Karpas-422 (cell line): ENCODE measurements at regions not wholly inside any gene's neighbourhood (a gene's known extent, or its start where the extent isn't known, plus 50 kb on each side); places are given as distances from the start of the nearest gene placed in this dataset.

Experiments used
- DNase-seq: peaks from one replicate; pipeline ENCODE4 v3.0.0-alpha.2; 2015
- H2AFZ ChIP-seq: fragments of 200-600 bp; sonication (generic); 2 replicates; pipeline ENCODE4 v1.6.1; 2014; ENCODE audit warnings: antibody characterized with exemption, low read length, mixed read lengths
- H3K27ac ChIP-seq: fragments of 200-600 bp; sonication (generic); 2 replicates; pipeline ENCODE4 v1.5.1; 2014; ENCODE audit warnings: mild to moderate bottlenecking, low read length, moderate library complexity
- H3K27me3 ChIP-seq: fragments of 200-600 bp; sonication (generic); 2 replicates; pipeline ENCODE4 v1.6.1; 2014; ENCODE audit warnings: low read length, mixed read lengths
- H3K36me3 ChIP-seq: fragments of 200-600 bp; sonication (generic); 2 replicates; pipeline ENCODE4 v1.6.1; 2014; ENCODE audit warnings: low read length, mixed read lengths; ENCODE audit not compliant: insufficient read depth
- H3K4me1 ChIP-seq: fragments of 200-600 bp; sonication (generic); 2 replicates; pipeline ENCODE4 v1.6.1; 2014; ENCODE audit warnings: mild to moderate bottlenecking, low read length, mixed read lengths
- H3K4me2 ChIP-seq: fragments of 200-600 bp; sonication (generic); 2 replicates; pipeline ENCODE4 v1.6.1; 2014; ENCODE audit warnings: low read length, low read depth, mild to moderate bottlenecking; ENCODE audit not compliant: poor library complexity, severe bottlenecking
- H3K4me3 ChIP-seq: fragments of 200-600 bp; sonication (generic); 2 replicates; pipeline ENCODE4 v1.5.1; 2014; ENCODE audit warnings: mild to moderate bottlenecking, antibody characterized with exemption, low read length, mixed read lengths
- H3K79me2 ChIP-seq: fragments of 200-600 bp; sonication (generic); 2 replicates; pipeline ENCODE4 v1.6.1; 2014; ENCODE audit warnings: mild to moderate bottlenecking, low read length, mixed read lengths
- H3K9ac ChIP-seq: fragments of 200-600 bp; sonication (generic); 2 replicates; pipeline ENCODE4 v1.6.0; 2014; ENCODE audit warnings: low read length
- H3K9me2 ChIP-seq: fragments of 200-600 bp; sonication (generic), shearing (Covaris generic); replicated peaks from 2 replicates; pipeline ENCODE4 v1.6.0; 2014; ENCODE audit warnings: mild to moderate bottlenecking, low read length, moderate library complexity; ENCODE audit not compliant: insufficient read depth
- H3K9me3 ChIP-seq: fragments of 300-700, 200-600 bp; sonication (generic); 2 replicates; pipeline ENCODE4 v1.6.1; 2014; ENCODE audit warnings: low read length, mixed read lengths
- H4K20me1 ChIP-seq: fragments of 200-600 bp; sonication (generic); 2 replicates; pipeline ENCODE4 v1.6.1; 2014; ENCODE audit warnings: mild to moderate bottlenecking, antibody characterized with exemption, low read length, low read depth; ENCODE audit not compliant: insufficient read depth

- Histone ChIP-seq H3K4me3 (no peak overlapping the region), H3K79me2 (no peaks in the 10 kb centered on the region), H3K9me3 (no peaks in the 10 kb centered on the region), H3K9me2 (no peaks in the 10 kb centered on the region), H3K9ac (no peak overlapping the region), H3K4me1 (no peaks in the 10 kb centered on the region), H2AFZ (no peak overlapping the region), H3K27me3 (no peaks in the 10 kb centered on the region), H3K4me2 (no peak overlapping the region), H3K36me3 (no peaks in the 10 kb centered on the region), H3K27ac (no peak overlapping the region), H4K20me1 (no peaks in the 10 kb centered on the region)
- peak; percentile 40 for DNase-seq
These were observed 67.4 kb upstream of the SPINK5 start for GRCh38 chr5:147996379-147996778.

GRCh38 chr5:147995846-147996245 is 67.9 kb upstream of the SPINK5 start:
- Histone ChIP-seq H3K79me2 (no peaks in the 10 kb centered on the region), H3K4me1 (no peaks in the 10 kb centered on the region), H3K27me3 (no peaks in the 10 kb centered on the region), H3K4me3 (no peak overlapping the region), H4K20me1 (no peaks in the 10 kb centered on the region), H3K9ac (no peak overlapping the region), H2AFZ (no peak overlapping the region), H3K4me2 (no peak overlapping the region), H3K9me3 (no peaks in the 10 kb centered on the region), H3K9me2 (no peaks in the 10 kb centered on the region), H3K36me3 (no peaks in the 10 kb centered on the region), H3K27ac (no peak overlapping the region)
- DNase-seq = no peak

GRCh38 chr5:147989994-147990393 is 73.8 kb upstream of the SPINK5 start:
- Histone ChIP-seq H3K4me1 (no peaks in the 10 kb centered on the region), H3K4me3 (no peak overlapping the region), H3K79me2 (no peaks in the 10 kb centered on the region), H3K9ac (no peak overlapping the region), H2AFZ (no peak overlapping the region), H3K9me3 (no peaks in the 10 kb centered on the region), H3K9me2 (no peaks in the 10 kb centered on the region), H3K27ac (no peak overlapping the region), H3K36me3 (no peaks in the 10 kb centered on the region), H3K27me3 (no peaks in the 10 kb centered on the region), H3K4me2 (no peak overlapping the region), H4K20me1 (no peaks in the 10 kb centered on the region)
- no peak for DNase-seq

GRCh38 chr5:147989239-147989638 is 74.5 kb upstream of the SPINK5 start:
- Histone ChIP-seq H2AFZ (no peak overlapping the region), H3K27ac (no peak overlapping the region)

DNA sequence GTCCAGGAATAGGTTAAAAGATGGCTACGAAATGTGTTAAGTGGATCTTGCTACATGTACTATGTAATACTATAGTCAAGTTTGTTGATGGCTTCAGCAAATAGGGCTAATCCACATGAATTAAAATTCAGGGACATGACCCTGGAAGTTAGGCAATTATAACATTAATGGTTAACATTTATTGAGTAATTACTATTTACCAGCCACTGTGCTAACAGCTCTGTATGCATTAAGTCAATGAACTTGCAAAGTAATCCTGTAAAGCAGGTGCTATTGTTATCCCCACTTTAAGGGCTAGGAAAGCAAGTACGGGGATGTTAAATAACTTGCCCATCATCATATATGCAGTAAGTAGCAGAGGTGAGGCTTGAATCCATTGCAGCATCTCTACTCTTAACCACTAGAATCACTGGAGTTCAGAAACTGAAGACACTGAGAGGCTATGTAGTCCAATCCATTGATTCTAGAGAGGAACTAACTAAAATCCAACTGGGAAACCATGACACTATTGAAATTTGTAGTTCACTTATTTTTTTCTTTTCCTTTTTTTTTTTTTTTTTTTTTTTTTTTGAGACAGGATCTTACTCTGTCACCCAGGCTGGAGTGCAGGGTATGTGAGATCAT is 77.5 kb upstream of the SPINK5 start:
- H3K27me3 ChIP-seq = no peaks in the 10 kb centered on the region
- H2AFZ ChIP-seq = no peak overlapping the region
- no peak overlapping the region for H3K27ac ChIP-seq
- no peaks in the 10 kb centered on the region for H3K9me2 ChIP-seq
- H3K36me3 ChIP-seq = no peaks in the 10 kb centered on the region
- no peak for DNase-seq
- H3K4me2 ChIP-seq = no peak overlapping the region
- H3K79me2 ChIP-seq = no peaks in the 10 kb centered on the region
- no peaks in the 10 kb centered on the region for H3K9me3 ChIP-seq
- no peak overlapping the region for H3K4me3 ChIP-seq
- H3K4me1 ChIP-seq = no peaks in the 10 kb centered on the region
- no peaks in the 10 kb centered on the region for H4K20me1 ChIP-seq
- H3K9ac ChIP-seq = no peak overlapping the region

More at GRCh38 chr5:147989239-147989638, 74.5 kb upstream of the SPINK5 start:
- no peaks in the 10 kb centered on the region for H3K4me1 ChIP-seq
- H3K36me3 ChIP-seq = no peaks in the 10 kb centered on the region
- no peaks in the 10 kb centered on the region for H3K9me3 ChIP-seq
- H3K27me3 ChIP-seq = no peaks in the 10 kb centered on the region
- H4K20me1 ChIP-seq = no peaks in the 10 kb centered on the region
- H3K4me2 ChIP-seq = no peak overlapping the region
- H3K9ac ChIP-seq = no peak overlapping the region
- no peaks in the 10 kb centered on the region for H3K79me2 ChIP-seq
- no peak overlapping the region for H3K4me3 ChIP-seq
- H3K9me2 ChIP-seq = no peaks in the 10 kb centered on the region
- DNase-seq = no peak

DNA sequence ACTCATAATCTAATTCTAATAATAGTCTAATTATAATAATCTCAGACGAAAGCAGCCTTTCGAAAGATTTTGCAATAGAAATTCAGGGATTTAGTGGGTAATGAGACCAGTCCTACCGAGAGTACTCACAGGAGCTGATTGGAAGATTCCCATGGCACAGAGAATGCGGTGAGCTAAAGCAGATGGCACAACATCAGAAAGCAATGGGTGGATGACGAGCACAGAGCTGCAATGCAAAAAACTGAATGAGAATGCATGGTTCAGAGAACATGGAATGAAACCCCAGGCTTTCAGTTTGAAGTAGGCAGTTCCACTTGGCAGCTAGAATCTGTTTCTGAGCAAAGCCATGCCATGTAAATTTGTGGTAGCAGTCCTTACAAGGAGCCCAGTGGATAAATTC is 78.2 kb upstream of the SPINK5 start:
- no peaks in the 10 kb centered on the region for H3K36me3 ChIP-seq
- no peaks in the 10 kb centered on the region for H3K9me2 ChIP-seq
- H2AFZ ChIP-seq = no peak overlapping the region
- H3K4me2 ChIP-seq = no peak overlapping the region
- DNase-seq = no peak
- no peak overlapping the region for H3K9ac ChIP-seq
- no peaks in the 10 kb centered on the region for H3K4me1 ChIP-seq
- H3K79me2 ChIP-seq = no peaks in the 10 kb centered on the region
- no peak overlapping the region for H3K4me3 ChIP-seq
- no peaks in the 10 kb centered on the region for H3K9me3 ChIP-seq
- H3K27ac ChIP-seq = no peak overlapping the region
- no peaks in the 10 kb centered on the region for H4K20me1 ChIP-seq
- no peaks in the 10 kb centered on the region for H3K27me3 ChIP-seq

GRCh38 chr5:147983742-147984141 is 77.4 kb upstream of the C5orf46 start:
- Histone ChIP-seq H2AFZ (no peak overlapping the region), H3K9ac (no peak overlapping the region), H3K79me2 (no peaks in the 10 kb centered on the region), H3K4me1 (no peaks in the 10 kb centered on the region), H3K36me3 (no peaks in the 10 kb centered on the region), H3K27me3 (no peaks in the 10 kb centered on the region), H3K9me3 (no peaks in the 10 kb centered on the region), H3K4me2 (no peak overlapping the region), H3K4me3 (no peak overlapping the region), H3K27ac (no peak overlapping the region), H4K20me1 (no peaks in the 10 kb centered on the region), H3K9me2 (no peaks in the 10 kb centered on the region)
- no peak for DNase-seq

GRCh38 chr5:147981074-147981473 is 74.7 kb upstream of the C5orf46 start:
- no peak overlapping the region for H3K27ac ChIP-seq
- H3K36me3 ChIP-seq = no peaks in the 10 kb centered on the region
- H3K27me3 ChIP-seq = no peaks in the 10 kb centered on the region
- H3K79me2 ChIP-seq = no peaks in the 10 kb centered on the region
- no peaks in the 10 kb centered on the region for H3K9me3 ChIP-seq
- no peak for DNase-seq
- no peak overlapping the region for H3K4me3 ChIP-seq
- H3K9ac ChIP-seq = no peak overlapping the region
- H4K20me1 ChIP-seq = no peaks in the 10 kb centered on the region
- H2AFZ ChIP-seq = no peak overlapping the region
- H3K9me2 ChIP-seq = no peaks in the 10 kb centered on the region
- H3K4me2 ChIP-seq = no peak overlapping the region
- H3K4me1 ChIP-seq = no peaks in the 10 kb centered on the region

- Histone ChIP-seq H4K20me1 (no peaks in the 10 kb centered on the region), H2AFZ (no peak overlapping the region), H3K9me3 (no peaks in the 10 kb centered on the region), H3K27ac (no peak overlapping the region), H3K4me2 (no peak overlapping the region), H3K9me2 (no peaks in the 10 kb centered on the region), H3K4me1 (no peaks in the 10 kb centered on the region), H3K27me3 (no peaks in the 10 kb centered on the region), H3K79me2 (no peaks in the 10 kb centered on the region), H3K4me3 (no peak overlapping the region), H3K9ac (no peak overlapping the region), H3K36me3 (no peaks in the 10 kb centered on the region)
- no peak for DNase-seq
These were observed 73.4 kb upstream of the C5orf46 start for GRCh38 chr5:147979761-147980160.
